BJ (cell line): ENCODE measurements at regions not wholly inside any gene's neighbourhood (a gene's known extent, or its start where the extent isn't known, plus 50 kb on each side); places are given as distances from the start of the nearest gene placed in this dataset.

Experiments
- CTCF ChIA-PET: fragments of 350-600 bp; formaldehyde crosslinking; extraction: SDS; loops from one replicate; lab custom pipeline; 2021; ENCODE audit warnings: antibody characterized with exemption, inconsistent platforms; lab: Yijun Ruan, JAX
- POLR2A ChIA-PET: fragments of 300-600 bp; sonication (Branson Sonifier 250); formaldehyde crosslinking; extraction: SDS; loops from one replicate; lab custom pipeline; 2021; ENCODE audit warnings: antibody characterized with exemption; lab: Charles Lee
- DNase-seq: peaks from one replicate; pipeline ENCODE4 v3.0.0-alpha.2; 2011; ENCODE audit warnings: low read depth
- H3K27me3 ChIP-seq: 2 replicates; pipeline ENCODE4 v1.6.0; 2011; ENCODE audit warnings: low read length; ENCODE audit not compliant: control insufficient read depth, insufficient read depth
- H3K36me3 ChIP-seq: 2 replicates; pipeline ENCODE4 v1.5.1; 2011; ENCODE audit warnings: low read length; ENCODE audit not compliant: control insufficient read depth, insufficient read depth
- H3K4me3 ChIP-seq: 2 replicates; pipeline ENCODE4 v1.5.1; 2011; ENCODE audit warnings: low read depth, mild to moderate bottlenecking, control low read depth, low read length
- TF ChIP-seq, protein P1 (sequence below): IDR thresholded peaks from 2 replicates; pipeline ENCODE4 v1.5.1; 2011; ENCODE audit warnings: low read depth, mild to moderate bottlenecking, control low read depth, inconsistent platforms, low read length, moderate library complexity; ENCODE audit not compliant: insufficient read depth

DNA sequence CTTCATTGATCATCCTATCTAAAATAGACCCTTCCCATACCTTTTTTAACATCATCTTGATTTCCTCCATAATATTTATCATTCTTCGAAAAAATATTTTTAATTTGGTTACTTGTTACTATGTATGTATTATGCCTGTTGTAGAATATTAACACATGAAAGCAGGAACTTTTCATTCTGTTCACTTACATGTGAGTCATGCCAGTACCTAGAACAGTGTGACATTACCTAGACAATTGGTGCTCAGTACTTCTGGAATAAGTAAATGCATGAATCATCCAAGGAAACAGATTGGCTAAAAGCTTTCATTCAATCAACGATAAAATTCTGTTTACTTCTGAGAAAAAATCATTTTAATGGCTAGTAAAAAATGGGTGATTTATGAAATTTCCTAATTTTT is 76.4 kb downstream of the CXXC4 start:
- Histone ChIP-seq H3K27me3 (no peaks in the 10 kb centered on the region), H3K36me3 (no peaks in the 10 kb centered on the region), H3K4me3 (no peak overlapping the region)
- ChIA-PET POLR2A (no interaction called here), CTCF (no interaction called here)
- TF ChIP-seq, protein P1, sequence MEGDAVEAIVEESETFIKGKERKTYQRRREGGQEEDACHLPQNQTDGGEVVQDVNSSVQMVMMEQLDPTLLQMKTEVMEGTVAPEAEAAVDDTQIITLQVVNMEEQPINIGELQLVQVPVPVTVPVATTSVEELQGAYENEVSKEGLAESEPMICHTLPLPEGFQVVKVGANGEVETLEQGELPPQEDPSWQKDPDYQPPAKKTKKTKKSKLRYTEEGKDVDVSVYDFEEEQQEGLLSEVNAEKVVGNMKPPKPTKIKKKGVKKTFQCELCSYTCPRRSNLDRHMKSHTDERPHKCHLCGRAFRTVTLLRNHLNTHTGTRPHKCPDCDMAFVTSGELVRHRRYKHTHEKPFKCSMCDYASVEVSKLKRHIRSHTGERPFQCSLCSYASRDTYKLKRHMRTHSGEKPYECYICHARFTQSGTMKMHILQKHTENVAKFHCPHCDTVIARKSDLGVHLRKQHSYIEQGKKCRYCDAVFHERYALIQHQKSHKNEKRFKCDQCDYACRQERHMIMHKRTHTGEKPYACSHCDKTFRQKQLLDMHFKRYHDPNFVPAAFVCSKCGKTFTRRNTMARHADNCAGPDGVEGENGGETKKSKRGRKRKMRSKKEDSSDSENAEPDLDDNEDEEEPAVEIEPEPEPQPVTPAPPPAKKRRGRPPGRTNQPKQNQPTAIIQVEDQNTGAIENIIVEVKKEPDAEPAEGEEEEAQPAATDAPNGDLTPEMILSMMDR: no peak
- DNase-seq: no peak

DNA sequence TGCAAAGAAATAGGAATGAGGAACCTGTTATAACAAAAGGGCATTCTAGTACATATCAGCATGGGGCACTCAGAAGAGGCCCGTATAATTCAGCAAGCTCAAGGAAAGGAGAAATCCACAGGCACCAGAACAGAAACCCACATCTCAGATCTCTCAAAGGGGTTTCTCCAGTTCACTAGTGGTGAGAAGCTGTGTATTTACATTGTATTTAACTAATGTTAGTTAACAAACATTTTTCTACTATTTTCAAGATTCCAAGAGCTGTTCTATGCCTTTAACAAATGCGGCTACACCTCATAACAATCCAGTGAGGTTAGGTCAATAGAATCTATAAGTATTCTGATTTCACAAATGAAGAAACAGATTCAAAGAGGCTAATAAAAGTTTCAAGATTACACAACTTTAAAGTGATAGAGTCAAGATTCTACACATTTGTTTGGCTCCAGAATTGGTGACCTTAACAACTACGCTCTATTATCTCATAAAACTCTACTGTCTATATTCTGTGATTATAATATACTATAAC is 77.3 kb downstream of the CXXC4 start:
- no peaks in the 10 kb centered on the region for H3K27me3 ChIP-seq
- H3K4me3 ChIP-seq: no peak overlapping the region
- no peaks in the 10 kb centered on the region for H3K36me3 ChIP-seq
- no peak for DNase-seq
- ChIA-PET POLR2A (no interaction called here), CTCF (no interaction called here)
- TF ChIP-seq, protein P1: no peak

DNA sequence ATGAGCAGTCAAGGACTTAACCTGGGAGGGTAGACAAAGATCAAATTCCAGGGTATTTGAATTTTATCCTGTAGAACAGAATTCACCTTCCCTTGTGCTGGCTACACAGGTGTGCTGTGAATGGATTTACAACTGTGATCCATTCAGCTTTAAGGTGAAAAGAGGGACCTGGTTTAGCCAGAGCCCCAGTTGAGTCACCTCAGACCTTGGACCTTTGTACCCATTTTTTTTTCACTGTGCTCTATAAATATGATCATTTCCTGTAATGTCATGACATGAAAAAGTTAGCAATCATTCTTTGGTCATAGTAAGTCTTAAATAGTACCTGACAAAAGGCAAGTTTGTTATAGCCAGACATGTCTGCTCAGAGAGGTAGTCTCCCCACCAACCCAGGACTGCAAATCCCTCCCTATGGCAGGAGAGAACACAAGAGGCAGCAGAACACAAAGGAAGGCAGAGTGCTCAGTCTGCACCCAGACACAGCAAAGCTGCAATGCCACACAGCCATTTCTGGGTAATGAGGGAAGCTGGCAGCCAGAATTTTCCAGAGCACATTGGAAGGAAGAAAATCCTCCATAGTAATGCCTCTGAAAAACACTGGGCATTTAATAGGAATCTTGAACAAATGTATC is 77.9 kb downstream of the CXXC4 start:
- TF ChIP-seq, protein P1: no peak
- H3K27me3 ChIP-seq: no peaks in the 10 kb centered on the region
- DNase-seq: no peak
- no peaks in the 10 kb centered on the region for H3K36me3 ChIP-seq
- no peak overlapping the region for H3K4me3 ChIP-seq
- ChIA-PET POLR2A (no interaction called here), CTCF (no interaction called here)

DNA sequence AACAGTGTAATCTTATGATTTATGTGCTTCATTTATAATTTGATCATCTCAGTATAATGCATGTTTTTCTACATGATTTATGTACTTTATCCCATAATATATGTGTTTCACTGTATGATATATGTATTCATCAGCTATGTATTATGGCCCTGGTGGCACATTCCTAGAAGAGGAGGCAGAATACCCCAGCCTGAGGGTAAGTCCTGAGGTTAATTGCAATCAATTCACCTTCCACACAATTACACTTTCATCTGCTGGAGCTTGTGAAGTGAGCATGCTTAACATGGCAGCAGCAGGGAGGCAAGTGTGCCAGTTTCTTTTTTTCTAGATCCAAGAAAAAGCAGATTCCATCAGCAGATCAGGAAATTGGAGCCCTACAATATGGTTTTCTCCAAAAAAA is 81.2 kb downstream of the CXXC4 start:
- Histone ChIP-seq H3K36me3 (no peaks in the 10 kb centered on the region), H3K27me3 (no peaks in the 10 kb centered on the region), H3K4me3 (no peak overlapping the region)
- TF ChIP-seq, protein P1: no peak
- ChIA-PET POLR2A (no interaction called here), CTCF (no interaction called here)
- DNase-seq: no peak

DNA sequence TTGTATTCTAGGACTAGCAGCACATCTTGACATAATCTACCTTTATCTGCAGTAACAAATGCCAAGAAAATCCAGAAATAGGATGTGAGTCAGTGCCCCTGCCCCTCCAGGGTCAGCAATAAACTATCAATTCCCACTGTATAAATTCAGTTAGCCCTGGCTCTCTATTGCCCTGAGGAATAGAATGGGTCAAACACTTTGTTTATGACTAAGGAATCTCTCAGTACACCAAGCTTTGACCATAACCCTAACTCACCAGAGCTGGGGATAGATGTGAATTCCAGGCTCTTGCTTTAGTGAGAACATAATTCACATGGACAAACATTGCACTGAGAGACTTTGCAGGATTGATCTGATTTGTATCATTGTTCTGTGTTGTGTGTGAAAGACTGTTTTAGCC is 82.3 kb downstream of the CXXC4 start:
- no peak overlapping the region for H3K4me3 ChIP-seq
- no peaks in the 10 kb centered on the region for H3K36me3 ChIP-seq
- H3K27me3 ChIP-seq: no peaks in the 10 kb centered on the region
- no peak for DNase-seq
- POLR2A ChIA-PET: no interaction called here
- CTCF ChIA-PET: interaction anchor here (1.0 kb wide), 1 partner anchor 45 kb away, joined by 3 read pairs; no protein-coding TSS in a partner anchor
- TF ChIP-seq, protein P1: no peak
